AG09309 (cell line): ENCODE measurements at regions not wholly inside any gene's neighbourhood (a gene's known extent, or its start where the extent isn't known, plus 50 kb on each side); places are given as distances from the start of the nearest gene placed in this dataset.
"Not testable (repeated sequence)": the region's sequence is repeated elsewhere in the genome, so short reads cannot be mapped to it uniquely, and the experiment has no call there.

ENCODE experiments used
- DNase-seq: peaks from one replicate; pipeline ENCODE4 v3.0.0-alpha.2; 2010; ENCODE audit warnings: low read depth
- H3K4me3 ChIP-seq: 2 replicates; pipeline ENCODE4 v1.5.1; 2011; ENCODE audit warnings: mild to moderate bottlenecking, low read depth, low read length, moderate library complexity; ENCODE audit not compliant: control insufficient read depth
- CTCF ChIP-seq: IDR thresholded peaks from 2 replicates; pipeline ENCODE4 v1.5.1; 2011; ENCODE audit warnings: mild to moderate bottlenecking, low read depth, low read length, inconsistent platforms; ENCODE audit not compliant: insufficient read depth, control insufficient read depth; ENCODE audit errors: missing control alignments

- no peak overlapping the region for H3K4me3 ChIP-seq
- TF ChIP-seq CTCF: no peak
- DNase-seq: no peak
Observed at GRCh38 chr12:94916663-94917062, 86.8 kb downstream of the NDUFA12 start.

- H3K4me3 ChIP-seq: no peak overlapping the region
- TF ChIP-seq CTCF: no peak
- no peak for DNase-seq
Observed at GRCh38 chr12:94909663-94910062, 93.8 kb downstream of the NDUFA12 start.

GRCh38 chr12:94905749-94906148 lies 97.7 kb downstream of the NDUFA12 start:
- H3K4me3 ChIP-seq, DNase-seq: not testable (repeated sequence)

- TF ChIP-seq CTCF: no peak
Observed at GRCh38 chr12:94900496-94900895, 103.0 kb downstream of the NDUFA12 start.

GRCh38 chr12:94898388-94898787 lies 105.1 kb downstream of the NDUFA12 start:
- TF ChIP-seq CTCF: peak; percentile 26
- no peak overlapping the region for H3K4me3 ChIP-seq
- DNase-seq: no peak

More at GRCh38 chr12:94900496-94900895, 103.0 kb downstream of the NDUFA12 start:
- no peak overlapping the region for H3K4me3 ChIP-seq
- DNase-seq: no peak

- no peak for DNase-seq
- no peak for TF ChIP-seq CTCF
- no peak overlapping the region for H3K4me3 ChIP-seq
Observed at GRCh38 chr12:94892544-94893267, 110.8 kb downstream of the NDUFA12 start.

- no peak overlapping the region for H3K4me3 ChIP-seq
- no peak for TF ChIP-seq CTCF
- no peak for DNase-seq
Observed at GRCh38 chr12:94889445-94890210, 113.9 kb downstream of the NDUFA12 start.
